ENCODE measurements at regions not wholly inside any gene's neighbourhood (a gene's known extent, or its start where the extent isn't known, plus 50 kb on each side); places are given as distances from the start of the nearest gene placed in this dataset.

- H3K27ac Mint-ChIP-seq, result no peak overlapping the region
- no peak overlapping the region for H4K5ac ChIP-seq (ENCODE audit: insufficient read length, low read depth, low read length)
Observed at GRCh38 chr9:8143677-8144076, 344.1 kb upstream of the DMAC1 start.

More at GRCh38 chr9:8143677-8144076, 344.1 kb upstream of the DMAC1 start:
- Histone ChIP-seq H4K8ac (replicated peaks; ENCODE audit: insufficient read length, low read depth, low read length) (no peak overlapping the region), H3K9ac (ENCODE audit: extremely low read depth, insufficient read length, low read length) (no peak overlapping the region), H3K9me3 (ENCODE audit: control insufficient read depth, low read depth, low read length) (no peaks in the 10 kb centered on the region), H2AFZ (ENCODE audit: low read length) (no peak overlapping the region), H4K91ac (ENCODE audit: insufficient read length, low read depth, low read length) (no peak overlapping the region), H4K20me1 (ENCODE audit: control insufficient read depth, insufficient read depth, insufficient read length) (no peaks in the 10 kb centered on the region), H2BK5ac (ENCODE audit: insufficient read length, low read length) (no peak overlapping the region), H3K4ac (ENCODE audit: low read depth, low read length) (no peak overlapping the region), H3K23ac (ENCODE audit: insufficient read length, low read depth, low read length) (no peak overlapping the region), H2BK12ac (ENCODE audit: insufficient read length, low read depth, low read length) (no peak overlapping the region), H3K14ac (ENCODE audit: insufficient read depth, low read length) (no peak overlapping the region), H3T11ph (ENCODE audit: low read length) (no peak overlapping the region), H3K27ac (ENCODE audit: insufficient read length, low read depth, low read length) (no peak overlapping the region), H3K4me1 (ENCODE audit: insufficient read depth, low read length) (peaks cover 2% of the 10 kb centered on the region; the same call in 1 of the 2 replicates), H2BK15ac (ENCODE audit: low read depth, low read length) (no peak overlapping the region), H3K56ac (ENCODE audit: insufficient read length, low read depth, low read length) (no peak overlapping the region), H3K79me2 (ENCODE audit: insufficient read depth, low read length) (no peaks in the 10 kb centered on the region), H2BK20ac (ENCODE audit: low read depth, low read length, poor library complexity, severe bottlenecking) (no peak overlapping the region), H3K23me2 (ENCODE audit: insufficient read length, low read depth, low read length, poor library complexity, severe bottlenecking) (no peaks in the 10 kb centered on the region), H3K4me2 (ENCODE audit: insufficient read depth, insufficient read length, low read length) (no peak overlapping the region), H3K27me3 (ENCODE audit: insufficient read depth, low read length) (no peaks in the 10 kb centered on the region), H2AK5ac (ENCODE audit: insufficient read length, low read length) (no peak overlapping the region), H3K18ac (ENCODE audit: insufficient read length, low read depth, low read length) (no peak overlapping the region), H3K79me1 (ENCODE audit: insufficient read depth, low read depth, low read length, poor library complexity, severe bottlenecking) (no peaks in the 10 kb centered on the region), H2BK120ac (ENCODE audit: low read depth, low read length, poor library complexity, severe bottlenecking) (no peak overlapping the region)
- DNase-seq, result no peak
- Mint-ChIP-seq H3K9me3 (no peaks in the 10 kb centered on the region; a peak in 1 of 5 replicates), H3K27me3 (ENCODE audit: low read depth) (no peaks in the 10 kb centered on the region), H3K4me3 (no peak overlapping the region), H3K36me3 (ENCODE audit: insufficient read depth in 1 of 3, low read depth in 3 of 3) (no peaks in the 10 kb centered on the region), H3K4me1 (peaks cover 11 to 14% of the 10 kb centered on the region in 2 experiments)
- WGBS (ENCODE audit: extremely low coverage, insufficient read length, low lambda C conversion rate), result 100% methylated on average over 1 of the region's 3 CpGs
- TF ChIP-seq CTCF (conservative IDR thresholded peaks at IDR 0.05), result no peak

All from H9 (cell line).